H1 (cell line): ENCODE measurements at regions not wholly inside any gene's neighbourhood (a gene's known extent, or its start where the extent isn't known, plus 50 kb on each side); places are given as distances from the start of the nearest gene placed in this dataset.
"Not testable (repeated sequence)": the region's sequence is repeated elsewhere in the genome, so short reads cannot be mapped to it uniquely, and the experiment has no call there.

ENCODE experiments used
- CTCF ChIA-PET: fragments of 300-600 bp; sonication (Branson Sonifier 250); formaldehyde crosslinking; loops from one replicate; lab custom pipeline; 2021; ENCODE audit not compliant: partially characterized antibody; lab: Charles Lee
- POLR2A ChIA-PET: fragments of 300-600 bp; sonication (Branson Sonifier 250); formaldehyde crosslinking; loops from one replicate; lab custom pipeline; 2021; ENCODE audit warnings: inconsistent platforms; ENCODE audit not compliant: partially characterized antibody; lab: Charles Lee
- DNase-seq, 2 experiments: peaks; one replicate each; pipeline versions ENCODE4 v3.0.0 to v3.0.0-alpha.2; 2010 to 2022; ENCODE audit warnings: low spot score in 2 of 2, low read depth in 1 of 2, mixed read lengths in 1 of 2
- FAIRE-seq: peaks from 2 replicates; lab custom pipeline; 2011; peaks lifted over from hg19 to GRCh38; lab: Jason Lieb, UNC
- H2AFZ ChIP-seq: 2 replicates; pipeline ENCODE4 v1.8.1; 2012; ENCODE audit warnings: low read length, inconsistent platforms
- H2AK5ac ChIP-seq: 2 replicates; pipeline ENCODE4 v1.6.1; 2013; ENCODE audit warnings: low read depth, low read length
- H2BK120ac ChIP-seq: replicated peaks from 2 replicates; pipeline ENCODE3; 2013; ENCODE audit warnings: low read depth, low read length, inconsistent platforms
- H2BK12ac ChIP-seq: 2 replicates; pipeline ENCODE4 v1.6.1; 2013; ENCODE audit warnings: low read depth, low read length
- H2BK15ac ChIP-seq: 2 replicates; pipeline ENCODE4 v1.6.1; 2013; ENCODE audit warnings: low read length
- H2BK20ac ChIP-seq: 2 replicates; pipeline ENCODE4 v1.6.1; 2013; ENCODE audit warnings: low read length
- H2BK5ac ChIP-seq: 2 replicates; pipeline ENCODE4 v1.6.1; 2013; ENCODE audit warnings: low read depth, low read length
- H3K14ac ChIP-seq: 2 replicates; pipeline ENCODE4 v1.6.1; 2013; ENCODE audit warnings: inconsistent platforms; ENCODE audit not compliant: insufficient read length
- H3K18ac ChIP-seq: 2 replicates; pipeline ENCODE4 v1.6.1; 2013; ENCODE audit warnings: low read length; ENCODE audit errors: extremely low read depth
- H3K23ac ChIP-seq: 2 replicates; pipeline ENCODE4 v1.6.1; 2013; ENCODE audit warnings: inconsistent platforms; ENCODE audit not compliant: insufficient read length
- H3K23me2 ChIP-seq: 2 replicates; pipeline ENCODE4 v1.6.1; 2013; ENCODE audit warnings: low read depth, low read length
- H3K27ac ChIP-seq: 2 replicates; pipeline ENCODE4 v1.6.1; 2011; ENCODE audit warnings: low read depth, low read length, inconsistent platforms
- H3K27me3 ChIP-seq, 4 experiments: replicated peaks in 1 of 4; 1 replicate in 1 of 4; 2 replicates in 3 of 4; pipeline versions ENCODE4 v1.6.1 to v1.8.1; 2011 to 2013; ENCODE audit warnings: low read length in 3 of 4, mild to moderate bottlenecking in 3 of 4, inconsistent platforms in 2 of 4, mixed read lengths in 2 of 4, moderate library complexity in 1 of 4; ENCODE audit not compliant: control insufficient read depth in 3 of 4, insufficient read depth in 3 of 4; ENCODE audit errors: extremely low read depth in 1 of 4
- H3K36me3 ChIP-seq, 4 experiments: 2 replicates each; pipeline versions ENCODE4 v1.6.1 to v1.8.1; 2011 to 2013; ENCODE audit warnings: mild to moderate bottlenecking in 4 of 4, low read length in 3 of 4, moderate library complexity in 2 of 4, control low read depth in 1 of 4, inconsistent platforms in 1 of 4; ENCODE audit not compliant: insufficient read depth in 4 of 4, control insufficient read depth in 2 of 4
- H3K4ac ChIP-seq: replicated peaks from 2 replicates; pipeline ENCODE3; 2013; ENCODE audit warnings: low read length, low read depth, mixed read lengths, inconsistent platforms; ENCODE audit not compliant: insufficient read length
- H3K4me1 ChIP-seq, 4 experiments: replicated peaks in 1 of 4; 1 replicate in 1 of 4; 2 replicates in 3 of 4; pipeline versions ENCODE4 v1.6.1 to v1.8.1; 2011 to 2013; ENCODE audit warnings: low read length in 3 of 4, inconsistent platforms in 2 of 4, mixed read lengths in 1 of 4; ENCODE audit not compliant: insufficient read depth in 4 of 4, control insufficient read depth in 3 of 4
- H3K4me2 ChIP-seq, 2 experiments: 2 replicates each; pipeline versions ENCODE4 v1.6.1 to v1.8.1; 2011 to 2013; ENCODE audit warnings: low read depth in 2 of 2, low read length in 2 of 2, control low read depth in 1 of 2, inconsistent platforms in 1 of 2, mild to moderate bottlenecking in 1 of 2; ENCODE audit not compliant: insufficient read depth in 1 of 2
- H3K4me3 ChIP-seq, 4 experiments: fragments of 200-600, 300-600 bp in 1 of 4; sonication (generic), shearing (Covaris generic), sonication (Bioruptor Twin) in 1 of 4; 2 replicates each; pipeline versions ENCODE4 v1.5.1 to v1.8.1; 2011 to 2016; ENCODE audit warnings: low read length in 4 of 4, low read depth in 3 of 4, control low read depth in 2 of 4, inconsistent platforms in 2 of 4, mild to moderate bottlenecking in 2 of 4, mixed read lengths in 1 of 4, moderate library complexity in 1 of 4; ENCODE audit not compliant: insufficient read depth in 2 of 4; ENCODE audit errors: extremely low read depth in 1 of 4
- H3K56ac ChIP-seq: replicated peaks from 2 replicates; pipeline ENCODE3; 2013; ENCODE audit warnings: low read depth, mild to moderate bottlenecking, mixed read lengths, low read length, inconsistent platforms; ENCODE audit not compliant: insufficient read length
- H3K79me1 ChIP-seq: 2 replicates; pipeline ENCODE4 v1.6.1; 2013; ENCODE audit warnings: low read depth, low read length, control low read depth
- H3K79me2 ChIP-seq, 2 experiments: 2 replicates each; pipeline versions ENCODE4 v1.6.1 to v1.8.1; 2012 to 2013; ENCODE audit warnings: low read length in 2 of 2, mild to moderate bottlenecking in 2 of 2, inconsistent platforms in 1 of 2; ENCODE audit not compliant: insufficient read depth in 2 of 2, control insufficient read depth in 1 of 2
- H3K9ac ChIP-seq, 4 experiments: replicated peaks in 1 of 4; 1 replicate in 1 of 4; 2 replicates in 3 of 4; pipeline versions ENCODE4 v1.6.1 to v1.8.1; 2011 to 2013; ENCODE audit warnings: low read depth in 3 of 4, low read length in 3 of 4, control low read depth in 2 of 4, mild to moderate bottlenecking in 2 of 4, moderate library complexity in 2 of 4, inconsistent platforms in 1 of 4; ENCODE audit errors: extremely low read depth in 1 of 4
- H3K9me3 ChIP-seq, 2 experiments: 2 replicates each; pipeline versions ENCODE4 v1.6.1 to v1.8.1; 2012 to 2013; ENCODE audit warnings: mild to moderate bottlenecking in 2 of 2, moderate library complexity in 2 of 2, control low read depth in 1 of 2, inconsistent platforms in 1 of 2, low read depth in 1 of 2, low read length in 1 of 2, mixed read lengths in 1 of 2; ENCODE audit not compliant: insufficient read depth in 2 of 2
- H4K20me1 ChIP-seq, 2 experiments: replicated peaks in 1 of 2; 2 replicates each; pipeline versions ENCODE3 to v1.8.1; 2011 to 2013; ENCODE audit warnings: inconsistent platforms in 2 of 2, low read length in 2 of 2, mild to moderate bottlenecking in 1 of 2; ENCODE audit not compliant: insufficient read depth in 2 of 2, control insufficient read depth in 1 of 2
- H4K5ac ChIP-seq: 2 replicates; pipeline ENCODE4 v1.6.1; 2013; ENCODE audit warnings: low read length, low read depth, mixed read lengths, inconsistent platforms; ENCODE audit not compliant: insufficient read length
- H4K8ac ChIP-seq: 2 replicates; pipeline ENCODE4 v1.8.0; 2013; ENCODE audit warnings: mild to moderate bottlenecking, moderate library complexity, low read length, inconsistent platforms; ENCODE audit not compliant: insufficient read depth; ENCODE audit errors: extremely low read depth
- H4K91ac ChIP-seq: replicated peaks from 2 replicates; pipeline ENCODE3; 2013; ENCODE audit warnings: low read length, mixed read lengths, inconsistent platforms; ENCODE audit not compliant: insufficient read length
- ATF2 ChIP-seq: IDR thresholded peaks from 2 replicates; pipeline ENCODE4 v1.6.1; 2012; ENCODE audit warnings: low read length, inconsistent platforms
- ATF3 ChIP-seq: IDR thresholded peaks from 2 replicates; pipeline ENCODE4 v1.6.1; 2011; ENCODE audit warnings: low read depth, mild to moderate bottlenecking, low read length; ENCODE audit not compliant: insufficient read depth
- CBX5 ChIP-seq: fragments of 300-800, 300-1000 bp; sonication (generic); IDR thresholded peaks from 2 replicates; pipeline ENCODE4 v1.7.1; 2016; ENCODE audit warnings: antibody characterized with exemption, low read length, low read depth
- CREB1 ChIP-seq: IDR thresholded peaks from 2 replicates; pipeline ENCODE4 v1.6.1; 2012; ENCODE audit warnings: inconsistent platforms
- GABPA ChIP-seq: IDR thresholded peaks from 2 replicates; pipeline ENCODE4 v1.6.1; 2011; ENCODE audit warnings: mild to moderate bottlenecking, low read length, moderate library complexity, borderline replicate concordance; ENCODE audit not compliant: insufficient read depth
- POLR2A ChIP-seq, 2 experiments: IDR thresholded peaks; 1 replicate in 1 of 2; 2 replicates in 1 of 2; pipeline ENCODE4 v1.6.1; 2011; ENCODE audit warnings: low read depth in 2 of 2, low read length in 2 of 2, mild to moderate bottlenecking in 2 of 2; ENCODE audit errors: control extremely low read depth in 1 of 2
- POU5F1 ChIP-seq: IDR thresholded peaks from 2 replicates; pipeline ENCODE4 v1.6.1; 2011; ENCODE audit warnings: low read depth, mild to moderate bottlenecking, low read length, moderate library complexity
- WGBS, 2 experiments: shearing (Covaris generic) in 1 of 2; methylation state at CpG; one replicate each; pipeline versions ENCODE4 v1.1.6 to v1.1.7; 2013 to 2015; ENCODE audit warnings: low lambda C conversion rate in 2 of 2, mixed read lengths in 2 of 2, inconsistent platforms in 1 of 2, low coverage in 1 of 2, missing lambda C conversion rate in 1 of 2; ENCODE audit not compliant: insufficient replicate concordance in 2 of 2, insufficient coverage in 1 of 2, insufficient read length in 1 of 2; ENCODE audit errors: extremely low coverage in 1 of 2, missing lambda C conversion rate in 1 of 2; 5-methylcytosine and 5-hydroxymethylcytosine counted together

DNA sequence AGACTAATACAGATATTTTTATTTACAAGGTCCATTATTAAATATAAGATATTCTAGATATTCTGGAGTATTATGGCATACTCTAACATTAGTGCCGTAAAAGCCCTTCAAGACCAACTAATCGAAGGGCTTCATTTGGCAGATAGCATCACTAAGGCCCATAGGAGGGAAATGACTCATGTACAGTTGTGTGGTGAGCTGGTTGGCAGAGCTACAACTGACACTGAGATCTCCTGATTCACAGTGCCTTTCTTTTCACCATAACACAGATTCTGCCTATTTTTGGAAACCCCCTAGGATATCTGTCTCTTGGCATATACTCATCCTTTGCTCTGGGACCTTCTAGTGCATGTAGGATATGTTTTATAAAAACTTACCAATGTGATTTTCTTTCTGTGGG is 201.7 kb upstream of the AFF2 start (continued):
- TF ChIP-seq ATF2 (no peak), POU5F1 (no peak), GABPA (no peak), POLR2A (IDR thresholded peaks at IDR 0.05; ENCODE audit: control extremely low read depth in 1 of 2, low read depth in 2 of 2, low read length in 2 of 2) (no peak), CBX5 (no peak), ATF3 (no peak), CREB1 (no peak)

DNA sequence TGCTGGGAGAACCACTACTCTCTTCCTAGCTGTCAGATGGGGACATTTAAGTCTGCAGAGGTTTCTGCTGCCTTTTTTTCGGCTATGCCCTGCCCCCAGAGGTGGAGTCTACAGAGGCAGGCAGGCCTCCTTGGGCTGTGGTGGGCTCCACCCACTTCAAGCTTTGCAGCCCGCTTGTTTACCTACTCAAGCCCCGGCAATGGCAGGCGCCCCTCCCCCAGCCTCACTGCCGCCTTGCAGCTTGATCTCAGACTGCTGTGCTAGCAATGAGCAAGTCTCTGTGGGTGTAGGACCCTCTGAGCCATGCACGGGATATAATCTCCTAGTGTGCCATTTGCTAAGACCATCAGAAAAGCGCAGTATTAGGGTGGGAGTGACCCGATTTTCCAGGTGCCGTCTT is 195.2 kb upstream of the AFF2 start:
- H4K5ac ChIP-seq, H3K56ac ChIP-seq, H3K18ac ChIP-seq, H4K91ac ChIP-seq, H2BK120ac ChIP-seq, H2AFZ ChIP-seq, H3K23ac ChIP-seq, H3K23me2 ChIP-seq, POLR2A ChIA-PET, DNase-seq, H3K4ac ChIP-seq, H3K4me1 ChIP-seq, H3K4me3 ChIP-seq, H3K36me3 ChIP-seq, H3K79me1 ChIP-seq, H3K27me3 ChIP-seq, H4K20me1 ChIP-seq, CTCF ChIA-PET, H2BK5ac ChIP-seq, H4K8ac ChIP-seq, H3K9me3 ChIP-seq, H3K79me2 ChIP-seq, H3K9ac ChIP-seq, H3K27ac ChIP-seq, H2AK5ac ChIP-seq, H2BK20ac ChIP-seq, H3K4me2 ChIP-seq, H2BK15ac ChIP-seq, H2BK12ac ChIP-seq, FAIRE-seq, H3K14ac ChIP-seq: not testable (repeated sequence)
- WGBS, 2 experiments, result 100% methylated on average over 1 of the region's 9 CpGs; no CpG with 5 or more reads in 1 of the 2 experiments
